ENCODE measurements at regions not wholly inside any gene's neighbourhood (a gene's known extent, or its start where the extent isn't known, plus 50 kb on each side); places are given as distances from the start of the nearest gene placed in this dataset.
"Not testable (repeated sequence)": the region's sequence is repeated elsewhere in the genome, so short reads cannot be mapped to it uniquely, and the experiment has no call there.

GRCh38 chr4:52200339-52200725 lies 149.2 kb downstream of the SPATA18 start:
- H3K4me3 ChIP-seq (ENCODE audit: low read depth, low read length): no peak overlapping the region
- no peak for DNase-seq (ENCODE audit: low read depth)
- TF ChIP-seq, protein P1, sequence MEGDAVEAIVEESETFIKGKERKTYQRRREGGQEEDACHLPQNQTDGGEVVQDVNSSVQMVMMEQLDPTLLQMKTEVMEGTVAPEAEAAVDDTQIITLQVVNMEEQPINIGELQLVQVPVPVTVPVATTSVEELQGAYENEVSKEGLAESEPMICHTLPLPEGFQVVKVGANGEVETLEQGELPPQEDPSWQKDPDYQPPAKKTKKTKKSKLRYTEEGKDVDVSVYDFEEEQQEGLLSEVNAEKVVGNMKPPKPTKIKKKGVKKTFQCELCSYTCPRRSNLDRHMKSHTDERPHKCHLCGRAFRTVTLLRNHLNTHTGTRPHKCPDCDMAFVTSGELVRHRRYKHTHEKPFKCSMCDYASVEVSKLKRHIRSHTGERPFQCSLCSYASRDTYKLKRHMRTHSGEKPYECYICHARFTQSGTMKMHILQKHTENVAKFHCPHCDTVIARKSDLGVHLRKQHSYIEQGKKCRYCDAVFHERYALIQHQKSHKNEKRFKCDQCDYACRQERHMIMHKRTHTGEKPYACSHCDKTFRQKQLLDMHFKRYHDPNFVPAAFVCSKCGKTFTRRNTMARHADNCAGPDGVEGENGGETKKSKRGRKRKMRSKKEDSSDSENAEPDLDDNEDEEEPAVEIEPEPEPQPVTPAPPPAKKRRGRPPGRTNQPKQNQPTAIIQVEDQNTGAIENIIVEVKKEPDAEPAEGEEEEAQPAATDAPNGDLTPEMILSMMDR (IDR thresholded peaks at IDR 0.05; ENCODE audit: low read depth, low read length, missing control alignments): no peak

DNA sequence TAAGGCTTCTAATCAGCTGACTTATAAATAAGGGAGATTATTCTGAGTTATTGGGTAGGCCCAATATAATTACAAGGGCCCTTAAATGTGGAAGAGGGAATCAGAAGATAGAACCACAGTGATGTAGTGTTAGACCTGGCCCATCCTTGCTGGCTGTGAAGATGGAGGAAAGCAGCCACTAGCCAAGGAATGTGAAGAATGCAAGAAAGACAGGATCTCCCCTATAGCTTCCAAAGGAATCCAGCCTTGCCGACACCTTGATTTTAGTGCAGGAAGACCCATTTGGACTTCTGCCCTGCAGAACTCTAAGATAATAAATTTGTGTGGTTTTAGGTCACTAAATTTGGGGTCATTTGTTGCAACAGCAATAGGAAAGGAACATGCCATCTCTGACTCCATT lies 150.6 kb downstream of the SPATA18 start:
- TF ChIP-seq, protein P1 (IDR thresholded peaks at IDR 0.05; ENCODE audit: low read depth, low read length, missing control alignments): no peak
- no peak for DNase-seq (ENCODE audit: low read depth)
- no peak overlapping the region for H3K4me3 ChIP-seq (ENCODE audit: low read depth, low read length)

- DNase-seq (ENCODE audit: low read depth): no peak
- H3K4me3 ChIP-seq (ENCODE audit: low read depth, low read length): no peak overlapping the region
- TF ChIP-seq, protein P1 (IDR thresholded peaks at IDR 0.05; ENCODE audit: low read depth, low read length, missing control alignments): no peak
These were observed 151.2 kb downstream of the SPATA18 start for GRCh38 chr4:52202251-52202779.

- DNase-seq (ENCODE audit: low read depth): no peak
- H3K4me3 ChIP-seq (ENCODE audit: low read depth, low read length): no peak overlapping the region
- TF ChIP-seq, protein P1 (IDR thresholded peaks at IDR 0.05; ENCODE audit: low read depth, low read length, missing control alignments): no peak
These were observed 151.8 kb downstream of the SPATA18 start for GRCh38 chr4:52202931-52203330.

DNA sequence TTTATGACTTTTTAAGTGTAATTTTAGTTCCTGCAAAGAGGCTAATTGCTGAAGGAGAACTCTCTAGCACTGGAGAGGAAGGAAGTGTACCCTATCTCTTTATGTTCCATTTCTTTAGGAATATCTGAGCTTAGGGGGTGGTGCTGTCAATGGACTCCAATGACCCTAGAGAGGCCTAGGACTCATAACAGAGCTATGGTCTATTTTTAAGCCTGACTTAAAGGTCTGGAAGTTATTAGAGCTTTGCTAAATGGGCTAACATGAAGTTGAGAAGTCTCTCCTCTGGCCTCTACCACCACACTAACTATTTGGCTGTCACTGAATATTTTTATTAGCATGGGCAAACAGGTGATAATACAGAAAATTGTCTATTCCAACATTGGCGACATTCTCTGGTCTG lies 152.2 kb downstream of the SPATA18 start:
- H3K4me3 ChIP-seq (ENCODE audit: low read depth, low read length): no peak overlapping the region
- TF ChIP-seq, protein P1 (IDR thresholded peaks at IDR 0.05; ENCODE audit: low read depth, low read length, missing control alignments): no peak
- no peak for DNase-seq (ENCODE audit: low read depth)

GRCh38 chr4:52204921-52205320 lies 153.8 kb downstream of the SPATA18 start:
- no peak overlapping the region for H3K4me3 ChIP-seq (ENCODE audit: low read depth, low read length)
- DNase-seq (ENCODE audit: low read depth): no peak
- TF ChIP-seq, protein P1 (IDR thresholded peaks at IDR 0.05; ENCODE audit: low read depth, low read length, missing control alignments): no peak

GRCh38 chr4:52207146-52207545 lies 156.0 kb downstream of the SPATA18 start:
- DNase-seq (ENCODE audit: low read depth); H3K4me3 ChIP-seq (ENCODE audit: low read depth, low read length): not testable (repeated sequence)
